GM12878 (cell line): ENCODE measurements at regions not wholly inside any gene's neighbourhood (a gene's known extent, or its start where the extent isn't known, plus 50 kb on each side); places are given as distances from the start of the nearest gene placed in this dataset.
A peak's percentile ranks its signal among the peaks of the same experiment; 100 is the strongest.

Source experiments
- BRCA1 ChIP-seq: IDR thresholded peaks from 2 replicates; pipeline ENCODE4 v1.6.1; 2011; ENCODE audit warnings: low read depth, low read length, improper control_type of control experiment
- CUX1 ChIP-seq: IDR thresholded peaks from 2 replicates; pipeline ENCODE4 v1.6.1; 2012; ENCODE audit warnings: improper control_type of control experiment, low read depth, low read length; ENCODE audit not compliant: insufficient replicate concordance
- EP300 ChIP-seq, 2 experiments: fragments of 150-350 bp in 1 of 2; IDR thresholded peaks; 2 replicates each; pipeline ENCODE4 v1.6.1; 2011 to 2012; ENCODE audit warnings: low read depth in 2 of 2, low read length in 2 of 2, borderline replicate concordance in 1 of 2, improper control_type of control experiment in 1 of 2, inconsistent platforms in 1 of 2; ENCODE audit not compliant: control insufficient read depth in 1 of 2
- HCFC1 ChIP-seq: fragments of 150-350 bp; IDR thresholded peaks from 2 replicates; pipeline ENCODE4 v1.6.1; 2014; ENCODE audit warnings: low read length
- IKZF1 ChIP-seq: fragments of 450-650 bp; conservative IDR thresholded peaks from 2 replicates; pipeline ENCODE4 v1.6.1; 2017; ENCODE audit warnings: antibody characterized with exemption, mild to moderate bottlenecking
- NFYA ChIP-seq: IDR thresholded peaks from 2 replicates; pipeline ENCODE4 v1.6.1; 2011; ENCODE audit warnings: low read depth, mild to moderate bottlenecking, low read length, improper control_type of control experiment, borderline replicate concordance
- NR2C2 ChIP-seq: IDR thresholded peaks from 2 replicates; pipeline ENCODE4 v1.6.1; 2011; ENCODE audit warnings: borderline replicate concordance, low read depth; ENCODE audit not compliant: control insufficient read depth, insufficient read length
- SMAD1 ChIP-seq: fragments of 450-650 bp; IDR thresholded peaks from 2 replicates; pipeline ENCODE4 v1.6.1; 2018; ENCODE audit warnings: mild to moderate bottlenecking, low read depth; ENCODE audit not compliant: partially characterized antibody
- SMAD5 ChIP-seq: IDR thresholded peaks from 2 replicates; pipeline ENCODE4 v1.6.1; 2016; ENCODE audit warnings: antibody characterized with exemption, low read depth
- SREBF2 ChIP-seq: IDR thresholded peaks from 2 replicates; pipeline ENCODE4 v1.6.1; 2012; ENCODE audit warnings: mild to moderate bottlenecking, low read length
- SRF ChIP-seq, 2 experiments: IDR thresholded peaks; 2 replicates each; pipeline ENCODE4 v1.6.1; 2011; ENCODE audit warnings: low read depth in 2 of 2, low read length in 2 of 2, mild to moderate bottlenecking in 1 of 2, moderate library complexity in 1 of 2
- YY1 ChIP-seq: IDR thresholded peaks from 2 replicates; pipeline ENCODE4 v1.6.1; 2011; ENCODE audit warnings: low read depth, mild to moderate bottlenecking, low read length

DNA sequence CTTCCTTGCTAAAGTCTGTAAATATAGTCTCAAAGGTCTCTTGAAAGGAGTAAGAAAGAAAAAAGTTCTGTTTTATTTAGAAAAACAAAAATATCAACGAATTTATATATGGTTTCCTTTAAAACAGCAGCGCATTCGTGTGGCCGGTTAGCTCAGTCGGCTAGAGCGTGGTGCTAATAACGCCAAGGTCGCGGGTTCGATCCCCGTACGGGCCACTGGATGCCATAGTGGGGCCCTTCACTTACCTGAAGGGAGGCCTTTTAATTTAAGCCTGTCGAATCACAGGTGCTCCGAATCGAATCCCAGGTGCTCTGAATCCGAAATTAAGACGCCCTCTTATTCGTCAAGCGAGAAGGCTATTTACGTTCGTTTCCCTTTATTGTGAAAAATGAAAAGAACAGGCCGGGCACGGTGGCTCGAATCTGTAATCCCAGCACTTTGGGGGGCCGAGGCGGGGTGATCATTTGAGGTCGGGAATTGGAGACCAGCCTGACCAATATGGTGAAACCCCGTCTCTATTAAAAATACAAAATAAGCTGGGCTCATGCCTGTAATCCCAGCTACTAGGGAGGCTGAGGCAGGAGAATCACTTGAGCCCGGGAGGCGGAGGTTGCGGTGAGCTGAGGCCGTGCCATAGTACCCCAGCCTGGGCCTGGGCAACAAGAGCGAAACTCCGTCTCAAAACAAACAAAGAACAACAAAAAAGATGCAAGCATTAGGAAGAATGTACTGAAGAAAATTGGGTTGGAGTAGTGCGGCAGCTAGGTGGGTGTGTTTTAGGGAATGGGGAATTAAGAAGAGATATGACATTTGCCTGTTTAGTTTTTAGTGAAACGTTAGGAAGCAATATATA, 195.8 kb upstream of the ZNF184 start (continued):
- TF ChIP-seq SRF (IDR thresholded peaks at IDR 0.05; ENCODE audit: low read depth in 2 of 2, low read length in 2 of 2), result no peak
- no peak for TF ChIP-seq SMAD1
- peak; percentile 74 for TF ChIP-seq YY1
- TF ChIP-seq CUX1, result no peak
- TF ChIP-seq BRCA1, result no peak
- TF ChIP-seq SREBF2, result peak; percentile 87
- no peak for TF ChIP-seq SMAD5
- TF ChIP-seq HCFC1, result no peak
- peak; percentile 20; the same call in 1 of the 2 replicates for TF ChIP-seq IKZF1
- TF ChIP-seq NR2C2, result no peak
- TF ChIP-seq NFYA, result no peak
- TF ChIP-seq EP300 (IDR thresholded peaks at IDR 0.05; ENCODE audit: borderline replicate concordance in 1 of 2, control insufficient read depth in 1 of 2, low read depth in 2 of 2, low read length in 2 of 2), result no peak
- TF ChIP-seq, all 136 proteins: peak for 19
